Astrocyte of the cerebellum (primary cell): ENCODE measurements at regions not wholly inside any gene's neighbourhood (a gene's known extent, or its start where the extent isn't known, plus 50 kb on each side); places are given as distances from the start of the nearest gene placed in this dataset.

Experiments
- DNase-seq: peaks from one replicate; pipeline ENCODE4 v3.0.0-alpha.2; 2011; ENCODE audit warnings: low read depth
- H3K4me3 ChIP-seq: 2 replicates; pipeline ENCODE4 v1.5.1; 2011; ENCODE audit warnings: mild to moderate bottlenecking, low read depth, low read length, moderate library complexity
- in situ Hi-C: cut with HindIII; loops from 2 replicates; pipeline ENCODE4 v1.10.0; 2017; ENCODE audit warnings: low sequenced_read_pairs
- TF ChIP-seq, protein P1 (sequence below): IDR thresholded peaks from 2 replicates; pipeline ENCODE4 v1.5.1; 2012; ENCODE audit warnings: low read length, low read depth, moderate library complexity, mild to moderate bottlenecking; ENCODE audit errors: missing control alignments

DNA sequence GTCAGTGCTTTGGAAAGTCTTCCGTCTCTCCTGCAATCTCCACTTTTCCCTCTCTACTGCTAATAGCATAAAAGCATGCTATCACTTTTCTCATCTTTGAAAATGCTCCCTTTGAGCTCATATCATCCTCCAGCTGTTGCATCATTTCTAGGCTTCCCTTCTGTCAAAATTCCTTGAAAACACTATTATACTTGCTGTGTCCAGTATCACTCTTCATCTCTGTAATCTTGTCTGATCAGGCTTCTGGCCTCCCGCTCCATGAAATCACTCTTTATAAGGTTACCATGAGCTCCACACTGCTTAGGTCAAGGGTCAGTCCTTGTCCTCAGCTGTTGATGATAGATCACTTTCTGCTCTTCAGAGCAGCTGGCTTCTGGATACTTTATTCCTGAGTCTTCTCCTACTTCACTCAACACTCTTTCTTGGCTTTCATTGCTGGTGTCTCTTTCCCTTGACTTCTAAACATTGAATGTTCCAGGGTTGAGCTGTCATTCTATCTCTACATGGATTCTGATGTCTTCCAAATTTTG, 50.9 kb upstream of the SPTSSB start:
- TF ChIP-seq, protein P1, sequence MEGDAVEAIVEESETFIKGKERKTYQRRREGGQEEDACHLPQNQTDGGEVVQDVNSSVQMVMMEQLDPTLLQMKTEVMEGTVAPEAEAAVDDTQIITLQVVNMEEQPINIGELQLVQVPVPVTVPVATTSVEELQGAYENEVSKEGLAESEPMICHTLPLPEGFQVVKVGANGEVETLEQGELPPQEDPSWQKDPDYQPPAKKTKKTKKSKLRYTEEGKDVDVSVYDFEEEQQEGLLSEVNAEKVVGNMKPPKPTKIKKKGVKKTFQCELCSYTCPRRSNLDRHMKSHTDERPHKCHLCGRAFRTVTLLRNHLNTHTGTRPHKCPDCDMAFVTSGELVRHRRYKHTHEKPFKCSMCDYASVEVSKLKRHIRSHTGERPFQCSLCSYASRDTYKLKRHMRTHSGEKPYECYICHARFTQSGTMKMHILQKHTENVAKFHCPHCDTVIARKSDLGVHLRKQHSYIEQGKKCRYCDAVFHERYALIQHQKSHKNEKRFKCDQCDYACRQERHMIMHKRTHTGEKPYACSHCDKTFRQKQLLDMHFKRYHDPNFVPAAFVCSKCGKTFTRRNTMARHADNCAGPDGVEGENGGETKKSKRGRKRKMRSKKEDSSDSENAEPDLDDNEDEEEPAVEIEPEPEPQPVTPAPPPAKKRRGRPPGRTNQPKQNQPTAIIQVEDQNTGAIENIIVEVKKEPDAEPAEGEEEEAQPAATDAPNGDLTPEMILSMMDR, result no peak
- H3K4me3 ChIP-seq, result no peak overlapping the region
- in situ Hi-C loops, result no loop called here
- DNase-seq, result no peak
